H1 (cell line): ENCODE measurements at regions not wholly inside any gene's neighbourhood (a gene's known extent, or its start where the extent isn't known, plus 50 kb on each side); places are given as distances from the start of the nearest gene placed in this dataset.

Experiments
- KDM5A ChIP-seq: fragments of 200-600 bp; IDR thresholded peaks from 2 replicates; pipeline ENCODE4 v1.7.1; 2012; ENCODE audit warnings: mild to moderate bottlenecking, low read length, inconsistent platforms, mixed read lengths
- RAD21 ChIP-seq, 2 experiments: IDR thresholded peaks in 1 of 2; conservative IDR thresholded peaks in 1 of 2; 2 replicates each; pipeline ENCODE4 v1.6.1; 2011; ENCODE audit warnings: low read depth in 2 of 2, low read length in 2 of 2, improper control_type of control experiment in 1 of 2, inconsistent platforms in 1 of 2, mild to moderate bottlenecking in 1 of 2, moderate library complexity in 1 of 2
- SIN3A ChIP-seq, 2 experiments: IDR thresholded peaks in 1 of 2; conservative IDR thresholded peaks in 1 of 2; 2 replicates each; pipeline ENCODE4 v1.6.1; 2011 to 2012; ENCODE audit warnings: low read length in 2 of 2, improper control_type of control experiment in 1 of 2, low read depth in 1 of 2, mild to moderate bottlenecking in 1 of 2

- TF ChIP-seq KDM5A (no peak), SIN3A (conservative IDR thresholded peaks at IDR 0.05 in 1 of 2, IDR thresholded peaks at IDR 0.05 in 1 of 2; ENCODE audit: low read depth in 1 of 2, low read length in 2 of 2) (no peak), RAD21 (IDR thresholded peaks at IDR 0.05 in 1 of 2, conservative IDR thresholded peaks at IDR 0.05 in 1 of 2; ENCODE audit: low read depth in 2 of 2, low read length in 2 of 2) (no peak)
These were observed 151.0 kb upstream of the CHST15 start (continued) for GRCh38 chr10:124244256-124244877.
